Common myeloid progenitor, CD34-positive (primary cell): ENCODE measurements at regions not wholly inside any gene's neighbourhood (a gene's known extent, or its start where the extent isn't known, plus 50 kb on each side); places are given as distances from the start of the nearest gene placed in this dataset.

Experiments
- CTCF ChIA-PET: fragments of 350-600 bp; sonication (Branson Sonifier 250); formaldehyde crosslinking; loops from one replicate; lab custom pipeline; 2021; ENCODE audit warnings: antibody characterized with exemption; lab: Charles Lee
- POLR2A ChIA-PET: fragments of 350-600 bp; sonication (Branson Sonifier 250); formaldehyde crosslinking; loops from one replicate; lab custom pipeline; 2021; ENCODE audit warnings: antibody characterized with exemption; lab: Charles Lee
- DNase-seq, 3 donors: peaks; one replicate each; pipeline versions ENCODE4 v3.0.0 to v3.0.0-alpha.2; 2013
- H3K27ac ChIP-seq, 2 experiments: 1 replicate in 1 of 2; 2 replicates in 1 of 2; pipeline ENCODE4 v1.7.0; 2013; ENCODE audit warnings: inconsistent platforms in 2 of 2, low read length in 2 of 2, mild to moderate bottlenecking in 2 of 2, low read depth in 1 of 2, moderate library complexity in 1 of 2; ENCODE audit not compliant: severe bottlenecking in 2 of 2, insufficient read depth in 1 of 2, poor library complexity in 1 of 2
- H3K27me3 ChIP-seq, 5 experiments: replicated peaks in 2 of 5; 1 replicate in 3 of 5; 2 replicates in 2 of 5; pipeline versions ENCODE4 v1.6.1 to v1.7.0; 2013; ENCODE audit warnings: low read length in 4 of 5, mild to moderate bottlenecking in 2 of 5, moderate library complexity in 2 of 5, inconsistent platforms in 1 of 5; ENCODE audit not compliant: insufficient read depth in 5 of 5, control insufficient read depth in 4 of 5
- H3K36me3 ChIP-seq, 4 experiments: 1 replicate in 2 of 4; 2 replicates in 2 of 4; pipeline versions ENCODE4 v1.6.1 to v1.7.0; 2013; ENCODE audit warnings: low read length in 3 of 4, control low read depth in 1 of 4, mild to moderate bottlenecking in 1 of 4; ENCODE audit not compliant: control insufficient read depth in 4 of 4, insufficient read depth in 4 of 4
- H3K4me1 ChIP-seq, 4 experiments: 1 replicate in 3 of 4; 2 replicates in 1 of 4; pipeline versions ENCODE4 v1.6.1 to v1.7.1; 2013; ENCODE audit warnings: low read length in 3 of 4, mild to moderate bottlenecking in 3 of 4, control low read depth in 1 of 4, inconsistent platforms in 1 of 4, moderate library complexity in 1 of 4; ENCODE audit not compliant: control insufficient read depth in 4 of 4, insufficient read depth in 4 of 4; ENCODE audit errors: control extremely low read depth in 1 of 4
- H3K4me3 ChIP-seq, 7 experiments: 1 replicate in 4 of 7; 2 replicates in 3 of 7; pipeline versions ENCODE4 v1.5.1 to v1.7.0; 2013; ENCODE audit warnings: mild to moderate bottlenecking in 7 of 7, low read length in 6 of 7, moderate library complexity in 6 of 7, inconsistent platforms in 2 of 7, low read depth in 2 of 7, control low read depth in 1 of 7; ENCODE audit not compliant: insufficient read depth in 4 of 7, control insufficient read depth in 1 of 7; ENCODE audit errors: extremely low read depth in 1 of 7
- H3K9me3 ChIP-seq, 5 experiments: 1 replicate in 4 of 5; 2 replicates in 1 of 5; pipeline versions ENCODE4 v1.6.1 to v1.7.1; 2013; ENCODE audit warnings: low read length in 4 of 5, mild to moderate bottlenecking in 2 of 5, inconsistent platforms in 1 of 5, low read depth in 1 of 5, moderate library complexity in 1 of 5; ENCODE audit not compliant: control insufficient read depth in 4 of 5, insufficient read depth in 2 of 5; ENCODE audit errors: control extremely low read depth in 1 of 5
- WGBS: methylation state at CpG from one replicate; pipeline ENCODE4 v1.1.5; 2013; ENCODE audit not compliant: insufficient coverage; 5-methylcytosine and 5-hydroxymethylcytosine counted together

GRCh38 chr22:48438800-48439559, 1388.7 kb downstream of the BRD1 start:
- Histone ChIP-seq H3K4me1 (no peaks in the 10 kb centered on the region), H3K27me3 (peaks cover 0 to 7% (median 0%) of the 10 kb centered on the region in 5 experiments), H3K27ac (no peak overlapping the region), H3K4me3 (no peak overlapping the region), H3K9me3 (no peaks in the 10 kb centered on the region), H3K36me3 (no peaks in the 10 kb centered on the region)
- no peak for DNase-seq
- ChIA-PET POLR2A (no interaction called here), CTCF (no interaction called here)
- WGBS = 88% methylated on average over 18 of the region's 19 CpGs

- DNase-seq = no peak
- POLR2A ChIA-PET = no interaction called here
- Histone ChIP-seq H3K27me3 (peaks cover 0 to 6% (median 0%) of the 10 kb centered on the region in 5 experiments), H3K9me3 (no peaks in the 10 kb centered on the region), H3K4me1 (no peaks in the 10 kb centered on the region), H3K36me3 (no peaks in the 10 kb centered on the region), H3K27ac (no peak overlapping the region), H3K4me3 (no peak overlapping the region)
- CTCF ChIA-PET = no interaction called here
- 97% methylated on average over 13 of the region's 13 CpGs for WGBS
Observed at GRCh38 chr22:48438096-48438495, 1389.6 kb downstream of the BRD1 start.

- DNase-seq = no peak
- no peaks in the 10 kb centered on the region for H3K36me3 ChIP-seq
- no peaks in the 10 kb centered on the region for H3K9me3 ChIP-seq
- CTCF ChIA-PET = no interaction called here
- no peak overlapping the region for H3K4me3 ChIP-seq
- H3K27ac ChIP-seq = no peak overlapping the region
- H3K4me1 ChIP-seq = no peaks in the 10 kb centered on the region
- POLR2A ChIA-PET = no interaction called here
- H3K27me3 ChIP-seq = peaks cover 0 to 6% (median 0%) of the 10 kb centered on the region in 5 experiments
- 76% methylated on average over 12 of the region's 17 CpGs for WGBS
Observed at GRCh38 chr22:48436201-48436931, 1391.3 kb downstream of the BRD1 start.

- H3K36me3 ChIP-seq = no peaks in the 10 kb centered on the region
- ChIA-PET POLR2A (no interaction called here), CTCF (no interaction called here)
- DNase-seq = no peak
- H3K4me1 ChIP-seq = no peaks in the 10 kb centered on the region
- H3K27me3 ChIP-seq = peaks cover 0 to 6% (median 0%) of the 10 kb centered on the region in 5 experiments
- no peaks in the 10 kb centered on the region for H3K9me3 ChIP-seq
- WGBS = 91% methylated on average over 4 of the region's 5 CpGs
- H3K27ac ChIP-seq = no peak overlapping the region
- H3K4me3 ChIP-seq = no peak overlapping the region
Observed at GRCh38 chr22:48434868-48435250, 1392.8 kb downstream of the BRD1 start.

GRCh38 chr22:48434156-48434867, 1393.4 kb downstream of the BRD1 start:
- H3K36me3 ChIP-seq = no peaks in the 10 kb centered on the region
- no peaks in the 10 kb centered on the region for H3K9me3 ChIP-seq
- no peak overlapping the region for H3K27ac ChIP-seq
- peaks cover 0 to 6% (median 0%) of the 10 kb centered on the region in 5 experiments for H3K27me3 ChIP-seq
- H3K4me3 ChIP-seq = no peak overlapping the region
- DNase-seq = no peak
- CTCF ChIA-PET = no interaction called here
- POLR2A ChIA-PET = no interaction called here
- 96% methylated on average over 16 of the region's 16 CpGs for WGBS
- no peaks in the 10 kb centered on the region for H3K4me1 ChIP-seq

GRCh38 chr22:48433647-48434046, 1394.0 kb downstream of the BRD1 start:
- no peak for DNase-seq
- Histone ChIP-seq H3K4me1 (no peaks in the 10 kb centered on the region), H3K36me3 (no peaks in the 10 kb centered on the region), H3K27ac (no peak overlapping the region), H3K9me3 (no peaks in the 10 kb centered on the region), H3K4me3 (no peak overlapping the region), H3K27me3 (peaks cover 0 to 6% (median 0%) of the 10 kb centered on the region in 5 experiments)
- 98% methylated on average over 9 of the region's 11 CpGs for WGBS
- POLR2A ChIA-PET = no interaction called here
- CTCF ChIA-PET = no interaction called here
